Panc1 (cell line): ENCODE measurements at regions not wholly inside any gene's neighbourhood (a gene's known extent, or its start where the extent isn't known, plus 50 kb on each side); places are given as distances from the start of the nearest gene placed in this dataset.

Experiments
- ATAC-seq: fragments of 200-7000 bp; cut with Tn5 transposase; 2 replicates; pipeline ENCODE4 v1.9.1; 2020; ENCODE audit warnings: mild to moderate bottlenecking, moderate library complexity
- BruUV-seq: library from RNA; stranded (reverse); fragments of 400-500 nt; replicated peaks from 2 replicates; lab custom pipeline; 2021; lab: Mats Ljungman, UMichigan
- CTCF ChIA-PET: fragments of 300-600 bp; sonication (Branson Sonifier 250); formaldehyde crosslinking; loops from one replicate; lab custom pipeline; 2022; ENCODE audit warnings: antibody characterized with exemption; lab: Charles Lee
- POLR2A ChIA-PET: fragments of 300-600 bp; sonication (Branson Sonifier 250); formaldehyde crosslinking; loops from one replicate; lab custom pipeline; 2022; ENCODE audit warnings: antibody characterized with exemption; lab: Charles Lee
- DNase-seq: peaks from one replicate; pipeline ENCODE4 v3.0.0-alpha.2; 2010; ENCODE audit warnings: low read depth, low spot score
- H3K27ac ChIP-seq: 2 replicates; pipeline ENCODE4 v1.5.1; 2011; ENCODE audit warnings: mild to moderate bottlenecking, low read length, inconsistent platforms
- H3K27me3 ChIP-seq: fragments of 200-500 bp; sonication (Bioruptor generic); 2 replicates; pipeline ENCODE4 v1.6.0; 2014; ENCODE audit warnings: low read length, inconsistent platforms; ENCODE audit not compliant: control insufficient read depth, insufficient read depth
- H3K36me3 ChIP-seq: fragments of 200-500 bp; sonication (Bioruptor generic); 2 replicates; pipeline ENCODE4 v1.5.1; 2014; ENCODE audit warnings: inconsistent platforms, mild to moderate bottlenecking, low read length, moderate library complexity; ENCODE audit not compliant: control insufficient read depth, insufficient read depth
- H3K4me1 ChIP-seq: 2 replicates; pipeline ENCODE4 v1.5.1; 2011; ENCODE audit warnings: inconsistent platforms, mild to moderate bottlenecking, low read length, moderate library complexity; ENCODE audit not compliant: control insufficient read depth, insufficient read depth
- H3K4me3 ChIP-seq, 2 experiments: 2 replicates each; pipeline ENCODE4 v1.5.1; 2011 to 2012; ENCODE audit warnings: low read depth in 2 of 2, low read length in 2 of 2, mild to moderate bottlenecking in 2 of 2, inconsistent platforms in 1 of 2, moderate library complexity in 1 of 2
- H3K9me3 ChIP-seq: fragments of 200-500 bp; sonication (Bioruptor generic); 2 replicates; pipeline ENCODE4 v1.5.1; 2014; ENCODE audit warnings: low read depth, mild to moderate bottlenecking, inconsistent platforms, low read length, moderate library complexity; ENCODE audit not compliant: control insufficient read depth, insufficient read depth
- POLR2AphosphoS5 ChIP-seq: IDR thresholded peaks from 2 replicates; pipeline ENCODE4 v1.6.1; 2012; ENCODE audit warnings: mild to moderate bottlenecking, low read depth, low read length, moderate library complexity
- REST ChIP-seq, 2 experiments: IDR thresholded peaks; 2 replicates each; pipeline ENCODE4 v1.6.1; 2011 to 2012; ENCODE audit warnings: low read depth in 2 of 2, control low read depth in 1 of 2, low read length in 1 of 2, mild to moderate bottlenecking in 1 of 2, moderate library complexity in 1 of 2; ENCODE audit not compliant: insufficient read depth in 1 of 2
- SIN3A ChIP-seq: IDR thresholded peaks from 2 replicates; pipeline ENCODE4 v1.6.1; 2012; ENCODE audit warnings: low read depth, mild to moderate bottlenecking, low read length, moderate library complexity, borderline replicate concordance; ENCODE audit not compliant: insufficient read depth
- TCF7L2 ChIP-seq: IDR thresholded peaks from 2 replicates; pipeline ENCODE4 v1.6.1; 2011; ENCODE audit warnings: mild to moderate bottlenecking, low read depth, low read length, inconsistent platforms
- in situ Hi-C: cut with HindIII; loops from 2 replicates; pipeline ENCODE4 v1.10.0; 2016; ENCODE audit warnings: low sequenced_read_pairs, low pct_unique_long_range_greater_than_20kb
- intact Hi-C: fragments of 100-400 bp; cut with micrococcal nuclease; formaldehyde crosslinking; loops from one replicate; pipeline ENCODE4 v1.10.0; 2022; ENCODE audit not compliant: unreplicated experiment
- TF ChIP-seq, protein P1 (sequence below): fragments of 450-650 bp; IDR thresholded peaks from 2 replicates; pipeline ENCODE4 v1.5.1; 2017; ENCODE audit warnings: mild to moderate bottlenecking

GRCh38 chr12:17809206-17809605, 280.8 kb downstream of the RERGL start:
- Histone ChIP-seq H3K9me3 (no peaks in the 10 kb centered on the region), H3K4me1 (no peaks in the 10 kb centered on the region), H3K27ac (no peak overlapping the region), H3K4me3 (no peak overlapping the region), H3K27me3 (no peaks in the 10 kb centered on the region), H3K36me3 (no peaks in the 10 kb centered on the region)
- no TSS peak for BruUV-seq
- ATAC-seq = no peak
- CTCF ChIA-PET = no interaction called here
- in situ Hi-C loops = no loop called here
- POLR2A ChIA-PET = no interaction called here
- DNase-seq = no peak
- TF ChIP-seq POLR2AphosphoS5 (no peak), TCF7L2 (no peak), SIN3A (no peak), REST (IDR thresholded peaks at IDR 0.05; ENCODE audit: insufficient read depth in 1 of 2, low read depth in 2 of 2, low read length in 1 of 2) (no peak)
- TF ChIP-seq, protein P1, sequence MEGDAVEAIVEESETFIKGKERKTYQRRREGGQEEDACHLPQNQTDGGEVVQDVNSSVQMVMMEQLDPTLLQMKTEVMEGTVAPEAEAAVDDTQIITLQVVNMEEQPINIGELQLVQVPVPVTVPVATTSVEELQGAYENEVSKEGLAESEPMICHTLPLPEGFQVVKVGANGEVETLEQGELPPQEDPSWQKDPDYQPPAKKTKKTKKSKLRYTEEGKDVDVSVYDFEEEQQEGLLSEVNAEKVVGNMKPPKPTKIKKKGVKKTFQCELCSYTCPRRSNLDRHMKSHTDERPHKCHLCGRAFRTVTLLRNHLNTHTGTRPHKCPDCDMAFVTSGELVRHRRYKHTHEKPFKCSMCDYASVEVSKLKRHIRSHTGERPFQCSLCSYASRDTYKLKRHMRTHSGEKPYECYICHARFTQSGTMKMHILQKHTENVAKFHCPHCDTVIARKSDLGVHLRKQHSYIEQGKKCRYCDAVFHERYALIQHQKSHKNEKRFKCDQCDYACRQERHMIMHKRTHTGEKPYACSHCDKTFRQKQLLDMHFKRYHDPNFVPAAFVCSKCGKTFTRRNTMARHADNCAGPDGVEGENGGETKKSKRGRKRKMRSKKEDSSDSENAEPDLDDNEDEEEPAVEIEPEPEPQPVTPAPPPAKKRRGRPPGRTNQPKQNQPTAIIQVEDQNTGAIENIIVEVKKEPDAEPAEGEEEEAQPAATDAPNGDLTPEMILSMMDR = no peak
- intact Hi-C loops = no loop called here

DNA sequence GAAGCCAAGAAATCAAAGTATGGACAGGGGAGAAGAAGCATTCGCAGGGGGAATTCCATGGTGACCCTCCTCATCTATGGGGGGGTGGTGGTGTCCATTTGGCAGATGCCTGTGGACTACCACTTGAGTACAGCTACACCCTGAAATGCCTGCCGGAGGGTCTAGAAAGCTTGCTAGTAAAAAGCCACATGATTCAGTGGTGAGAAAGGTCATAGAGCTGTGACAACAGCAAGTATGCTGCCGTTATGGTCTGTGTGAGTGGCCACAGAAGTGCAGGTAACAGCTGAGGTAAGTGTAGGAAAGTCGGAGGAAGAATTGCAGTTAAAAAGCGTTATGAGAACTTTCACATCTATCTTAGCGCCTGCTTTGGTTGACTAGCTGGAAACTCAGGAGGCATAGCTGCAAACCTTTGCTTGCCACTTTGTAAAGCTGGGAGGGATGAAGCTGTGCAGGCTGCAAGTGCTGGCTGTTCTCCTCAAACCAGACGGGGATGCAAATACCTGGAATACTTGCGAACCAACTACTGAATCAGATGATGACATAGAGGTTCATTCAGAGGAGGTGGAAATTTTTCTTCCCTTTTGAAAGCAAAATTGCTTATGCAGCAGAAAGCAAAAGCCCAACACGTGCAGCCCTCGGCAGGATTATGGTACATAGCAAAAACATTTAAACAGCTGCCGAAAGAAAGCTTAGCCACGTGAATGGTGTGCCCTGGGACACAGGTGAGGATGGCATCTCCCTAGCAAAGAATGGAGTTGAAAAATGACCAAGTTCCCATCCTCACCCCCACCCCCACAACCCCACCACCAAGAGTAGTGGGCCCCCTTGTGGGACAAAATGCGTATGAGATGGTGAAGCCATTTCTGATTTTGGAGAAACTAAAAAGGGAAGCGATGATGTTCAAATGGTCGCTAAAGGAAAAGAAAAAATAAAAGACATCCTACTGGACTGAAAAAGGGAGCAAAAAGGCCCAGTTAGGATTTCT, 287.0 kb downstream of the RERGL start:
- ChIA-PET CTCF (no interaction called here), POLR2A (no interaction called here)
- Histone ChIP-seq H3K4me1 (no peaks in the 10 kb centered on the region), H3K27me3 (no peaks in the 10 kb centered on the region), H3K9me3 (no peaks in the 10 kb centered on the region), H3K27ac (no peak overlapping the region), H3K36me3 (no peaks in the 10 kb centered on the region), H3K4me3 (no peak overlapping the region)
- ATAC-seq = no peak
- BruUV-seq = no TSS peak
- TF ChIP-seq TCF7L2 = no peak
- TF ChIP-seq POLR2AphosphoS5 = no peak
- TF ChIP-seq, protein P1 = no peak; the same call in 1 of the 2 replicates
- no peak for TF ChIP-seq REST (IDR thresholded peaks at IDR 0.05; ENCODE audit: insufficient read depth in 1 of 2, low read depth in 2 of 2, low read length in 1 of 2)
- TF ChIP-seq SIN3A = no peak
- no peak for DNase-seq
- intact Hi-C loops (no loop called here), in situ Hi-C loops (no loop called here)
